HL-60 (cell line): ENCODE measurements at regions not wholly inside any gene's neighbourhood (a gene's known extent, or its start where the extent isn't known, plus 50 kb on each side); places are given as distances from the start of the nearest gene placed in this dataset.

Experiments used
- DNase-seq, 2 experiments: peaks; one replicate each; pipeline ENCODE4 v3.0.0-alpha.2; 2010 to 2020; ENCODE audit warnings: low read depth in 1 of 2, low spot score in 1 of 2
- H3K27ac ChIP-seq: fragments of 250-450 bp; sonication (Bioruptor Pico); replicated peaks from 2 replicates; pipeline ENCODE4 v1.5.1; 2020; ENCODE audit warnings: mild to moderate bottlenecking, moderate library complexity
- H3K27me3 ChIP-seq: fragments of 250-450 bp; sonication (Bioruptor Pico); 2 replicates; pipeline ENCODE4 v1.5.1; 2021; ENCODE audit warnings: mild to moderate bottlenecking, moderate library complexity; ENCODE audit not compliant: insufficient read depth, poor library complexity, severe bottlenecking
- H3K4me3 ChIP-seq: replicated peaks from 2 replicates; pipeline ENCODE4 v1.5.1; 2011; ENCODE audit warnings: mild to moderate bottlenecking, control low read depth, low read length; ENCODE audit not compliant: insufficient read depth
- CTCF ChIP-seq: IDR thresholded peaks from one replicate; pipeline ENCODE4 v1.5.1; 2011; ENCODE audit warnings: low read length, control low read depth, inconsistent platforms; ENCODE audit not compliant: insufficient read depth
- GABPA ChIP-seq: IDR thresholded peaks from 2 replicates; pipeline ENCODE4 v1.6.1; 2012; ENCODE audit warnings: low read depth
- POLR2AphosphoS5 ChIP-seq: IDR thresholded peaks from 2 replicates; pipeline ENCODE4 v1.6.1; 2012; ENCODE audit warnings: low read depth
- REST ChIP-seq: IDR thresholded peaks from 2 replicates; pipeline ENCODE4 v1.6.1; 2012; ENCODE audit warnings: low read depth; ENCODE audit not compliant: insufficient replicate concordance
- SPI1 ChIP-seq: IDR thresholded peaks from 2 replicates; pipeline ENCODE4 v1.6.1; 2012; ENCODE audit warnings: low read depth, mild to moderate bottlenecking, borderline replicate concordance

GRCh38 chr4:17013382-17014006 is 115.0 kb upstream of the LDB2 start:
- DNase-seq, result no peak
- TF ChIP-seq POLR2AphosphoS5 (no peak), REST (no peak)
- Histone ChIP-seq H3K27ac (no peak overlapping the region), H3K4me3 (no peak overlapping the region), H3K27me3 (no peaks in the 10 kb centered on the region)

GRCh38 chr4:17012451-17012850 is 114.0 kb upstream of the LDB2 start:
- Histone ChIP-seq H3K4me3 (no peak overlapping the region), H3K27ac (no peak overlapping the region), H3K27me3 (no peaks in the 10 kb centered on the region)
- no peak for DNase-seq
- TF ChIP-seq REST, result no peak
- no peak for TF ChIP-seq POLR2AphosphoS5

GRCh38 chr4:17010426-17011087 is 112.1 kb upstream of the LDB2 start:
- H3K27me3 ChIP-seq, result no peaks in the 10 kb centered on the region
- no peak for TF ChIP-seq CTCF
- no peak for TF ChIP-seq REST
- TF ChIP-seq SPI1, result no peak
- no peak for TF ChIP-seq GABPA
- no peak for TF ChIP-seq POLR2AphosphoS5
- no peak overlapping the region for H3K4me3 ChIP-seq
- H3K27ac ChIP-seq, result no peak overlapping the region
- no peak for DNase-seq

- Histone ChIP-seq H3K4me3 (no peak overlapping the region), H3K27me3 (no peaks in the 10 kb centered on the region), H3K27ac (no peak overlapping the region)
- TF ChIP-seq REST (no peak), GABPA (no peak), POLR2AphosphoS5 (no peak), CTCF (no peak), SPI1 (no peak)
- DNase-seq, result no peak
Observed at GRCh38 chr4:17009871-17010367, 111.5 kb upstream of the LDB2 start.
